B cell (primary cell): ENCODE measurements at regions not wholly inside any gene's neighbourhood (a gene's known extent, or its start where the extent isn't known, plus 50 kb on each side); places are given as distances from the start of the nearest gene placed in this dataset.

Source experiments
- ATAC-seq: fragments of 200-7000 bp; cut with Tn5 transposase; one replicate; pipeline ENCODE4 v1.10.0; 2021; ENCODE audit warnings: low read depth, mild to moderate bottlenecking, moderate number of reproducible peaks, moderate library complexity
- CTCF ChIA-PET: fragments of 350-600 bp; sonication (Branson Sonifier 250); formaldehyde crosslinking; loops from one replicate; lab custom pipeline; 2021; ENCODE audit warnings: antibody characterized with exemption, inconsistent platforms; lab: Charles Lee
- POLR2A ChIA-PET: fragments of 350-600 bp; sonication (Branson Sonifier 250); formaldehyde crosslinking; loops from one replicate; lab custom pipeline; 2021; ENCODE audit warnings: antibody characterized with exemption; lab: Charles Lee
- DNase-seq: peaks from one replicate; pipeline ENCODE4 v3.0.0; 2013
- H2AFZ ChIP-seq: 2 replicates; pipeline ENCODE4 v1.6.1; 2012; ENCODE audit warnings: mild to moderate bottlenecking, low read depth, low read length; ENCODE audit not compliant: insufficient read depth, poor library complexity, severe bottlenecking
- H3K27ac ChIP-seq, 2 donors: 1 replicate in 1 of 2; 2 replicates in 1 of 2; pipeline ENCODE4 v1.5.1; 2012 to 2013; ENCODE audit warnings: low read length in 2 of 2, mild to moderate bottlenecking in 2 of 2, moderate library complexity in 1 of 2
- H3K27me3 ChIP-seq, 4 experiments: fragments of 200-600 bp in 1 of 4; sonication (generic) in 1 of 4; replicated peaks in 1 of 4; 1 replicate in 2 of 4; 2 replicates in 2 of 4; pipeline versions ENCODE4 v1.6.1 to v1.7.0; 2013 to 2016; ENCODE audit warnings: low read length in 3 of 4, mild to moderate bottlenecking in 2 of 4, mixed read lengths in 1 of 4, moderate library complexity in 1 of 4; ENCODE audit not compliant: insufficient read depth in 4 of 4, control insufficient read depth in 3 of 4; ENCODE audit errors: control extremely low read depth in 1 of 4
- H3K36me3 ChIP-seq, 2 experiments: replicated peaks in 1 of 2; 1 replicate in 1 of 2; 2 replicates in 1 of 2; pipeline versions ENCODE4 v1.6.1 to v1.7.1; 2013; ENCODE audit warnings: low read length in 1 of 2; ENCODE audit not compliant: insufficient read depth in 2 of 2, control insufficient read depth in 1 of 2; ENCODE audit errors: control extremely low read depth in 1 of 2, extremely low read depth in 1 of 2
- H3K4me1 ChIP-seq, 2 donors: fragments of 200-600 bp in 1 of 2; sonication (generic) in 1 of 2; 1 replicate in 1 of 2; 2 replicates in 1 of 2; pipeline versions ENCODE4 v1.5.1 to v1.6.1; 2013 to 2017; ENCODE audit warnings: low read length in 2 of 2; ENCODE audit not compliant: control insufficient read depth in 2 of 2, insufficient read depth in 2 of 2
- H3K4me2 ChIP-seq: replicated peaks from 2 replicates; pipeline ENCODE3; 2012; ENCODE audit warnings: mild to moderate bottlenecking, low read depth, low read length; ENCODE audit not compliant: poor library complexity, severe bottlenecking
- H3K4me3 ChIP-seq, 5 experiments: fragments of 200-600 bp in 1 of 5; sonication (generic) in 1 of 5; 1 replicate in 3 of 5; 2 replicates in 2 of 5; pipeline versions ENCODE4 v1.5.1 to v1.7.0; 2011 to 2016; ENCODE audit warnings: low read length in 4 of 5, mild to moderate bottlenecking in 4 of 5, low read depth in 2 of 5, control low read depth in 1 of 5, moderate library complexity in 1 of 5; ENCODE audit not compliant: insufficient read depth in 1 of 5; ENCODE audit errors: control extremely low read depth in 1 of 5, extremely low read depth in 1 of 5
- H3K79me2 ChIP-seq: fragments of 200-600 bp; sonication (generic); one replicate; pipeline ENCODE4 v1.6.0; 2016; ENCODE audit warnings: low read length; ENCODE audit not compliant: control insufficient read depth, insufficient read depth
- H3K9ac ChIP-seq: fragments of 200-600 bp; sonication (generic); 2 replicates; pipeline ENCODE4 v1.6.1; 2017; ENCODE audit warnings: mild to moderate bottlenecking, low read length, moderate library complexity
- H3K9me3 ChIP-seq, 3 donors: one replicate each; pipeline versions ENCODE4 v1.6.1 to v1.7.1; 2013; ENCODE audit warnings: low read length in 2 of 3; ENCODE audit not compliant: control insufficient read depth in 2 of 3, insufficient read depth in 1 of 3; ENCODE audit errors: control extremely low read depth in 1 of 3
- H4K20me1 ChIP-seq: 2 replicates; pipeline ENCODE4 v1.6.0; 2012; ENCODE audit warnings: mild to moderate bottlenecking, low read length; ENCODE audit not compliant: insufficient read depth, control insufficient read depth, poor library complexity, severe bottlenecking
- H3K27ac Mint-ChIP-seq: one replicate; pipeline ENCODE4 v1.8.0; 2021; ENCODE audit warnings: mixed read lengths
- H3K27me3 Mint-ChIP-seq: one replicate; pipeline ENCODE4 v1.8.0; 2021; ENCODE audit warnings: mixed read lengths
- H3K4me1 Mint-ChIP-seq: one replicate; pipeline ENCODE4 v1.8.0; 2021; ENCODE audit warnings: mixed read lengths
- H3K4me3 Mint-ChIP-seq: one replicate; pipeline ENCODE4 v1.8.0; 2021; ENCODE audit warnings: mixed read lengths
- H3K9me3 Mint-ChIP-seq: one replicate; pipeline ENCODE4 v1.8.0; 2022; ENCODE audit warnings: mixed read lengths; ENCODE audit not compliant: insufficient read depth
- EZH2 ChIP-seq: IDR thresholded peaks from 2 replicates; pipeline ENCODE4 v1.6.1; 2012; ENCODE audit warnings: borderline replicate concordance, low read depth, mild to moderate bottlenecking, moderate library complexity, low read length; ENCODE audit not compliant: insufficient read depth, poor library complexity, severe bottlenecking
- WGBS: methylation state at CpG from one replicate; pipeline ENCODE4 v1.1.5; 2013; ENCODE audit warnings: missing lambda C conversion rate; ENCODE audit not compliant: insufficient coverage; 5-methylcytosine and 5-hydroxymethylcytosine counted together
- intact Hi-C: fragments of 100-400 bp; cut with micrococcal nuclease; formaldehyde crosslinking; loops from one replicate; pipeline ENCODE4 v1.10.0; 2022
- TF ChIP-seq, protein P1 (sequence below): fragments of 200-600 bp; IDR thresholded peaks from one replicate; pipeline ENCODE4 v1.8.0; 2022; ENCODE audit warnings: antibody characterized with exemption, mild to moderate bottlenecking

DNA sequence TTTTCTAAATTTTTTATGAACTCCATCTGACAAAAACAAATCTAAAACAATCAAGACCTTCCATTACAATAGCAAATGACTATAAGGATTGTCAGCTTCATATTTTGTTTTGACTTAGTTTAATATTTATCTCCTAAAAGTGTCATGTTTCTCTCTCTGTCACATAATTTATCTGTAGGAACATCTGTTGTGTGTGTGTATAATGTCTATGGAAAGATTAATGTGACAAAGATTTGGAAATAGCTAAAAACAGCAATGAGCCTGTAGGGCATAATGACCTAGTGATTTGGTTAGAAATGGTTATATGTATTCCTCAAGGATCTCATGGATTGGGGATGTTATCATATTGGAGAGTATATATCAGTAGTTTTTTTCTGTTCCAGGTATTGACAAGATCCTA, 69.6 kb upstream of the MDFIC start:
- ATAC-seq (no peak), DNase-seq (no peak)
- no peak overlapping the region for H3K9ac ChIP-seq
- no peaks in the 10 kb centered on the region for H3K4me1 ChIP-seq
- H3K79me2 ChIP-seq, result no peaks in the 10 kb centered on the region
- H3K4me3 ChIP-seq, result no peak overlapping the region
- H3K4me3 Mint-ChIP-seq, result no peak overlapping the region
- H3K9me3 ChIP-seq, result no peaks in the 10 kb centered on the region
- H3K27ac Mint-ChIP-seq, result no peak overlapping the region
- no peaks in the 10 kb centered on the region for H3K9me3 Mint-ChIP-seq
- no peaks in the 10 kb centered on the region for H3K27me3 ChIP-seq
- H3K4me2 ChIP-seq, result no peak overlapping the region
- no peak overlapping the region for H2AFZ ChIP-seq
- intact Hi-C loops, result no loop called here
- no peaks in the 10 kb centered on the region for H4K20me1 ChIP-seq
- H3K4me1 Mint-ChIP-seq, result no peaks in the 10 kb centered on the region
- ChIA-PET POLR2A (no interaction called here), CTCF (no interaction called here)
- no peaks in the 10 kb centered on the region for H3K27me3 Mint-ChIP-seq
- TF ChIP-seq EZH2, result no peak
- no peaks in the 10 kb centered on the region for H3K36me3 ChIP-seq
- no peak overlapping the region for H3K27ac ChIP-seq

DNA sequence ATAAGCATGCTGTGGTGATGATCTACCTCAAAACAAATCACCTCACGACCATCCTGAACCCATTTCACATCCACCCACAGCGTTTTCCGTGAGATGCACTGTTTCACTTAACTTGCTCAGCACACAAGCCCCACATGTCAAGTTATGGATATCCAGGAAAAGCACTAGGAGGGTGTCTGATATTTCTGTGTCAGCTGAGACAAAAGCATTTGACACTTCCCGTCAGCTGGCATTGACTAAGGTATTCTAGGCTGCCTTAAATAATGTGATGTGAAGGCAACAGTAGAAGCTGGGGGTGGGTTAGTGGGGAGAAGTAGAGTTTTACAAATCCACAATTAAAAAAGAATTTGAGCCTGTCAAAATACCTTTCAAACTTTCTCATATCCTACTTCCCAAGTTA, 68.7 kb upstream of the MDFIC start:
- H3K4me3 ChIP-seq, result no peak overlapping the region
- H3K27ac ChIP-seq, result no peak overlapping the region
- intact Hi-C loops, result no loop called here
- H3K9me3 Mint-ChIP-seq, result no peaks in the 10 kb centered on the region
- DNase-seq (no peak), ATAC-seq (no peak)
- no peak overlapping the region for H3K27ac Mint-ChIP-seq
- H3K27me3 Mint-ChIP-seq, result no peaks in the 10 kb centered on the region
- no peak overlapping the region for H3K4me2 ChIP-seq
- no peaks in the 10 kb centered on the region for H3K27me3 ChIP-seq
- WGBS, result 100% methylated on average over 1 of the region's 4 CpGs
- no peaks in the 10 kb centered on the region for H3K79me2 ChIP-seq
- no peak overlapping the region for H3K9ac ChIP-seq
- TF ChIP-seq EZH2, result no peak
- TF ChIP-seq, protein P1, sequence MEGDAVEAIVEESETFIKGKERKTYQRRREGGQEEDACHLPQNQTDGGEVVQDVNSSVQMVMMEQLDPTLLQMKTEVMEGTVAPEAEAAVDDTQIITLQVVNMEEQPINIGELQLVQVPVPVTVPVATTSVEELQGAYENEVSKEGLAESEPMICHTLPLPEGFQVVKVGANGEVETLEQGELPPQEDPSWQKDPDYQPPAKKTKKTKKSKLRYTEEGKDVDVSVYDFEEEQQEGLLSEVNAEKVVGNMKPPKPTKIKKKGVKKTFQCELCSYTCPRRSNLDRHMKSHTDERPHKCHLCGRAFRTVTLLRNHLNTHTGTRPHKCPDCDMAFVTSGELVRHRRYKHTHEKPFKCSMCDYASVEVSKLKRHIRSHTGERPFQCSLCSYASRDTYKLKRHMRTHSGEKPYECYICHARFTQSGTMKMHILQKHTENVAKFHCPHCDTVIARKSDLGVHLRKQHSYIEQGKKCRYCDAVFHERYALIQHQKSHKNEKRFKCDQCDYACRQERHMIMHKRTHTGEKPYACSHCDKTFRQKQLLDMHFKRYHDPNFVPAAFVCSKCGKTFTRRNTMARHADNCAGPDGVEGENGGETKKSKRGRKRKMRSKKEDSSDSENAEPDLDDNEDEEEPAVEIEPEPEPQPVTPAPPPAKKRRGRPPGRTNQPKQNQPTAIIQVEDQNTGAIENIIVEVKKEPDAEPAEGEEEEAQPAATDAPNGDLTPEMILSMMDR, result no peak
- no peaks in the 10 kb centered on the region for H3K4me1 ChIP-seq
- ChIA-PET POLR2A (no interaction called here), CTCF (interaction anchor here (1.5 kb wide), 1 partner anchor 13 kb away, joined by 3 read pairs; no protein-coding TSS in a partner anchor)
- no peak overlapping the region for H3K4me3 Mint-ChIP-seq
- no peak overlapping the region for H2AFZ ChIP-seq
- H4K20me1 ChIP-seq, result no peaks in the 10 kb centered on the region
- no peaks in the 10 kb centered on the region for H3K9me3 ChIP-seq
- no peaks in the 10 kb centered on the region for H3K36me3 ChIP-seq
- no peaks in the 10 kb centered on the region for H3K4me1 Mint-ChIP-seq
